Glomerular visceral epithelial cell (primary cell): ENCODE measurements at regions not wholly inside any gene's neighbourhood (a gene's known extent, or its start where the extent isn't known, plus 50 kb on each side); places are given as distances from the start of the nearest gene placed in this dataset.

ENCODE experiments used
- DNase-seq: peaks from one replicate; pipeline ENCODE4 v3.0.0-alpha.2; 2016; ENCODE audit errors: extremely low spot score

DNA sequence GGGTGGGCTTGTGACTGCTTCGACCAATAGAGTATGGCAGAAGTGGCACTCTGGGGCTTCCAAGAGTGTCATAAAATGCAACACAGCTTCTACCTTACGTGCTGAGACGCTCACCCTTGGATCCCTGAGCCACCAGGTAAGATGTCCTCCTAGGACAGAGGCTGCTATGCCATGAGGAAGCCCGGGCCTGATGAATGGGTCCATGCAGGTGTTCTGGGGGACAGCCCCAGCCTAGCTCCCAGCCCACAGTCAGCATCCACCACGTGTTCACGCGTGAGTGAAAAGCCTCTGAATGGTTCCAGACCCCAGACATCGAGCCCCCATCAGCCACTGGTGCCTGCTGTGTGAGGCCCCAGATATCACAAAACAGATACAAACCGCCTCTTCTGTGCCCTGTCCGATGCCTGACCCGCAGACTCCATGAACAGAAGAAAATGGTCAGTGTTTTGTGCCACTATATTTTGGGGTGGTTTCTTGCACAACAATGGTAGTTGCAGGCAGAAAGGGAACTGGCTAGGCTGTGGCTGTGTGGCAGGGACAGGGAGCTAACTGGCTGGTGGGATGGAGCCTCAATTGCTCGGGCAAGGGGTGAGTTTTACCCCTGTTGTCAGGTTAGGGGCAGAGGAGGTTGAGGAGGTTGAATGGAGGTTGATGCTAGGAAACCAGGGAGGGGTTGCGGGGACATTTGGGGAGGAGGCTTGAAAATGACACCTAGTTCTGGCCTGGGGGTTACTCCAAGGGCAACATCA lies 92.2 kb downstream of the LINGO1 start:
- DNase-seq = no peak

DNA sequence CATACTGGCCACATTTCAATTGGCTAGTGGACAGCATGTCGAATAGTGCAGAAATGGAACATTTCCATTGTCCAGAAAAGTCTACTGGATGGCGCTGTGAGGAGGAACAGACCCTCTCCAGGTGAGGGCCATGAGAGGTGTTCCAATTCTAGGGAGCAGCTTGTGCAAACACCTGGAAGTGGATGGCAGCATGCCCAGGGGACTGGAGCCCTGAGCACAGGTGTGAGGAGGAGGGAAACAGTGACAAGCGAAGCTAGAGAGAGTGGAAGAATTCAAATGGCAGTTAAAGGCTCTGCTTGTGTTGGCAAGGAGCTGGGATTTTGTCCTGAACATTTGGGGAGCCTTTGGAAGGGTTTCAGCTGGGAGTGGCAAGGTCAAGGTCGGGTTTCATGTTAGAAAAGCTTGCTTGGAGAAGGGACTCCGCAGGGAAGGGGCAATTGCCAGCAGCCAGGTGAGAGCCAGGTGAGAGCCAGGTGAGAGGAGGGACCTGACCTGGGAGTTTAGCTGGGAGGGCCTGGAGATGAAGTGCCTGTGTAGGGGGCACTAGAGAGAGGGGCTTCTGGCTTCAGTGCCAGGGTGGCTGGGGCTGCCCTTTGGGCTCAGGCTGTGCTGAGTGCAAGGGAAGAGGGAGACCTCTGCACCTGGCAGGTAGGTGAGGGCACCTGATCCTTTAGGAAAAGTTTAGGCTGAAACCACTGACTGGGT lies 93.8 kb downstream of the LINGO1 start:
- no peak for DNase-seq

DNA sequence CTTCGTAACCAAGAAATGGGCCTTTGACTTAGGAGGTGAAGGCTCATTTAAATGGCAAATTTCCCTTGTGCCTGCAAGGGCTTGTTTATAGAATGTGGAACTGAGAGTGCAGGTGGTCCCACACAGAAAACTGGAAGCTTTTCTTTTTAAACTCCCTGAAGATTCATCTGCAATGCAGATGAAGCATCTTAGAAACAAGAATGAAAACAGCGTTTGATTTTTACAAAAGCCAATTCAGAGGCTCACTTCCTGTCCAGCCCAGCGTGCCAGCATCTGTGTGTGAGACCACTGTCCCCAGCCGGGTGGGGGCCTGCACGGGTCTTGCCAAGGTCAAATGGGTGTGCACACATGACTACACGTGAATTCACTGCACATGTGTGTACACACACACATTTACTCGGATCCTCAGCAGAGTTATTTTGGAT lies 94.7 kb downstream of the LINGO1 start:
- no peak for DNase-seq

DNA sequence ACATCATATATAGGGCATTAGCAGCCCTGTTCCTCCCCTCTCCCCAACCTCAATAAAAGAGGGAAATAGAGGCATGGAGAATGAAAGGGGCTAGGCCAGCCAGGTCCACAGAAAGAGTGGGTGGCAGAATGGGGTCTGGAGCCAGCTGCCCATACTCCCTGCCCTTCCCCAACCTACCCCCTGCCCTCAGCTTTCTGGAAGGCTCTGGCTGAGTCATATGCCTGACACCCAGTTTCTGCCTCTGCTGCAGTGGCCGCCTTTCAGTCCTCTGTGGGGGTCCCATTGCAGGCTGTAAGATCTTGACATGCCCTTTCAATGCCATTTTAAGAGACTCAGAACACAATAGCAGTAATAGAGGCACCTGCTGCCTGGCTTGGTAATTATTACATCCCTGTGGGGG lies 95.7 kb downstream of the LINGO1 start:
- DNase-seq = no peak

DNA sequence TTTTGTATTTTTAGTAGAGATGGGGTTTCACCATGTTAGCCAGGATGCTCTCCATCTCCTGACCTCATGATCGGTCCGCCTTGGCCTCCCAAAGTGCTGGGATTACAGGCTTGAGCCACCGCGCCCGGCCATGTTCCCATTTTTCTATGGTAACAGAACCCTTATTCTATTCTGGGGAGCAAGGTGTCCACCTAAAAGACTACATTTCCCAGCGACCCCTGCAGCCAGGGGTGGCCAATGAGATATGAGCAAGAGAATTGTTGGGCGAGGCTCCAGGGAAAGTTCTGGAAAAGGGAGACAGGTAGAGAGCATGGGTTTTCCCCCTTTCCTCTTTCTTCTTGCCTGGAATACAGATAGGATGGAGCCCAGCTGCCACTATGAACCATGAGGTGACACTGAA lies 96.9 kb downstream of the LINGO1 start:
- no peak for DNase-seq
